VCaP (cell line): ENCODE measurements at regions not wholly inside any gene's neighbourhood (a gene's known extent, or its start where the extent isn't known, plus 50 kb on each side); places are given as distances from the start of the nearest gene placed in this dataset.
"Not testable (repeated sequence)": the region's sequence is repeated elsewhere in the genome, so short reads cannot be mapped to it uniquely, and the experiment has no call there.

Source experiments
- H3K27ac ChIP-seq: fragments of 450-650 bp; 2 replicates; pipeline ENCODE4 v1.5.1; 2017
- CTCF ChIP-seq: fragments of 450-650 bp; conservative IDR thresholded peaks from 2 replicates; pipeline ENCODE4 v1.5.1; 2017; ENCODE audit warnings: mild to moderate bottlenecking, moderate library complexity

- TF ChIP-seq CTCF: no peak
These were observed 339.0 kb upstream of the MEIS1 start for GRCh38 chr2:66095820-66096345.

GRCh38 chr2:66094689-66095088 is 340.2 kb upstream of the MEIS1 start:
- H3K27ac ChIP-seq: not testable (repeated sequence)

More at GRCh38 chr2:66095820-66096345, 339.0 kb upstream of the MEIS1 start:
- H3K27ac ChIP-seq: no peak overlapping the region

GRCh38 chr2:66093371-66093770 is 341.6 kb upstream of the MEIS1 start:
- TF ChIP-seq CTCF: no peak
- no peak overlapping the region for H3K27ac ChIP-seq

- TF ChIP-seq CTCF: no peak
- no peak overlapping the region for H3K27ac ChIP-seq
These were observed 349.9 kb upstream of the MEIS1 start for GRCh38 chr2:66084948-66085590.

- no peak for TF ChIP-seq CTCF
- H3K27ac ChIP-seq: no peak overlapping the region
These were observed 352.3 kb upstream of the MEIS1 start for GRCh38 chr2:66082581-66082980.

GRCh38 chr2:66080127-66080526 is 354.8 kb upstream of the MEIS1 start:
- no peak for TF ChIP-seq CTCF
- no peak overlapping the region for H3K27ac ChIP-seq

- H3K27ac ChIP-seq: no peak overlapping the region
- TF ChIP-seq CTCF: no peak
These were observed 361.8 kb upstream of the MEIS1 start for GRCh38 chr2:66073172-66073571.

- no peak for TF ChIP-seq CTCF
- H3K27ac ChIP-seq: no peak overlapping the region
These were observed 364.0 kb upstream of the MEIS1 start for GRCh38 chr2:66070721-66071602.
